Heart left ventricle (tissue), 13 donors: ENCODE measurements at regions not wholly inside any gene's neighbourhood (a gene's known extent, or its start where the extent isn't known, plus 50 kb on each side); places are given as distances from the start of the nearest gene placed in this dataset.

Source experiments
- POLR2A ChIP-seq, 2 donors: fragments of 450-650 bp; IDR thresholded peaks; one replicate each; pipeline ENCODE4 v1.6.1; 2017; ENCODE audit warnings: antibody characterized with exemption in 2 of 2, mild to moderate bottlenecking in 2 of 2, moderate library complexity in 2 of 2
- TF ChIP-seq, protein P1 (sequence below), 12 donors: fragments of 200-600 bp; sonication (generic) in 4 of 12; IDR thresholded peaks; one replicate each; pipeline versions ENCODE4 v1.5.0 to v1.8.0; 2018 to 2022; ENCODE audit warnings: antibody characterized with exemption in 12 of 12, mild to moderate bottlenecking in 5 of 12
- donor health status: ischemic (EF 13 %, LVEDD 7.1; RV severe dilation, severe dysfunction).
- donor health status: DM: no; HTN: yes; CAD: no.
- donor health status: DM: no; HTN: no; CAD: no.
- donor health status: ischemic (EF 25% LVEDD 6.9; RV normal size, moderate dysfunction).
- donor health status: ischemic (EF 25% LVEDD 5.7; RV mildly dilated, moderate dysfunction).
- donor health status: ischemic (EF 35%, LVEDD 5.7; RV mildly dilated, moderate dysfunction).
- donor health status: nonischemic (EF 11% LVEDD 7.7; RV severe dilation, severe dysfunction).
- donor health status: DM: yes; HTN: yes; CAD: no.
- donor health status: PGD.
- donor health status: ischemic (EF 29% LVEDD 5.4; RV normal size, mild dysfunction).
- donor health status: nonischemic (EF 23%, LVEDD 6.1; RV moderate dilation, normal function).

GRCh38 chr12:96121271-96121711, 72.9 kb upstream of the ELK3 start:
- TF ChIP-seq POLR2A (IDR thresholded peaks at IDR 0.05), result no peak
- TF ChIP-seq, protein P1, sequence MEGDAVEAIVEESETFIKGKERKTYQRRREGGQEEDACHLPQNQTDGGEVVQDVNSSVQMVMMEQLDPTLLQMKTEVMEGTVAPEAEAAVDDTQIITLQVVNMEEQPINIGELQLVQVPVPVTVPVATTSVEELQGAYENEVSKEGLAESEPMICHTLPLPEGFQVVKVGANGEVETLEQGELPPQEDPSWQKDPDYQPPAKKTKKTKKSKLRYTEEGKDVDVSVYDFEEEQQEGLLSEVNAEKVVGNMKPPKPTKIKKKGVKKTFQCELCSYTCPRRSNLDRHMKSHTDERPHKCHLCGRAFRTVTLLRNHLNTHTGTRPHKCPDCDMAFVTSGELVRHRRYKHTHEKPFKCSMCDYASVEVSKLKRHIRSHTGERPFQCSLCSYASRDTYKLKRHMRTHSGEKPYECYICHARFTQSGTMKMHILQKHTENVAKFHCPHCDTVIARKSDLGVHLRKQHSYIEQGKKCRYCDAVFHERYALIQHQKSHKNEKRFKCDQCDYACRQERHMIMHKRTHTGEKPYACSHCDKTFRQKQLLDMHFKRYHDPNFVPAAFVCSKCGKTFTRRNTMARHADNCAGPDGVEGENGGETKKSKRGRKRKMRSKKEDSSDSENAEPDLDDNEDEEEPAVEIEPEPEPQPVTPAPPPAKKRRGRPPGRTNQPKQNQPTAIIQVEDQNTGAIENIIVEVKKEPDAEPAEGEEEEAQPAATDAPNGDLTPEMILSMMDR (IDR thresholded peaks at IDR 0.05), result no peak
